Rectal smooth muscle tissue (tissue), 1 donor: ENCODE measurements at regions not wholly inside any gene's neighbourhood (a gene's known extent, or its start where the extent isn't known, plus 50 kb on each side); places are given as distances from the start of the nearest gene placed in this dataset.

Experiments used
- H3K27ac ChIP-seq: one replicate; pipeline ENCODE4 v1.7.0; 2013; ENCODE audit warnings: low read depth, low read length, inconsistent platforms
- H3K27me3 ChIP-seq: one replicate; pipeline ENCODE4 v1.7.0; 2013; ENCODE audit warnings: low read length; ENCODE audit not compliant: control insufficient read depth, insufficient read depth
- H3K36me3 ChIP-seq: one replicate; pipeline ENCODE4 v1.7.0; 2013; ENCODE audit warnings: low read length; ENCODE audit not compliant: control insufficient read depth, insufficient read depth
- H3K4me1 ChIP-seq: one replicate; pipeline ENCODE4 v1.7.0; 2013; ENCODE audit warnings: low read length; ENCODE audit not compliant: control insufficient read depth, insufficient read depth
- H3K4me3 ChIP-seq: one replicate; pipeline ENCODE4 v1.7.0; 2013; ENCODE audit warnings: low read length
- H3K9ac ChIP-seq: one replicate; pipeline ENCODE4 v1.7.0; 2013; ENCODE audit warnings: low read length

DNA sequence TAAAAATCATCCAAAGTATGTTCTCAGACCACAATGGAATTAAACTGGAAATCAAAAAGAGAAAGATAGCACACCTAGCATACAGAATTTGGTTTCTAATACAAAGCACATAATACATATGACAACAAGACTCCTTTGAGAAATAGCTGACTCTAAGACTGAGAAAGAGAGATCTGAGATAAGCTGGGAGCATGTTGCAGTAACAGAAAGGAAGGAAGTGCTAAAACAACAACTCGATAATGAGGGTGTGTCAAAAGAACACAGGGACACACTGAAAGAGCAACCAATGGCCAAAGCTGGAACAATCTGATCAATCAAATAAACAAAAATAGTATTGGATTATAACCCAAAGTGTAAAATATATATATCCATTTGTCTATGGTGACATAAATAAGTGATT lies 586.6 kb downstream of the C4orf33 start:
- Histone ChIP-seq H3K27ac (no peak overlapping the region), H3K36me3 (no peaks in the 10 kb centered on the region), H3K9ac (no peak overlapping the region), H3K4me1 (no peaks in the 10 kb centered on the region), H3K27me3 (no peaks in the 10 kb centered on the region), H3K4me3 (no peak overlapping the region)

DNA sequence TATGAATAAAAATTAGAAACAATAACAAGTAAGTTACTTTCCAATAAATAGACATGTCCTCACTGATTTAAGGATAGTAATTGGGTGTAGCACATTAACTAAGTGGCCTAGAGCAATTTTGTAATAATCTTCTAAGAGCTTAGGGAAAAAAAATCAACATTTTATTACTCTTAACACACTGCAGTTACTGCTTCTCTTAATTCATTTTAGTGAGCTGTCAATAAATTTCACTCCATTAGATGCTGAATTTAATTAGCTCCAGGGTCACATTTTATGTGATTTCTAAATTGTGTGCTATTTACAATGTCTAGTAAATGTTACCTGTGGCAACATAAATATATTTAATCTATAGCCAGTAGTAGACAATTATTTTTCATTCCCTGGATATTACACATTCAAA lies 612.0 kb downstream of the C4orf33 start:
- H3K9ac ChIP-seq: no peak overlapping the region
- no peaks in the 10 kb centered on the region for H3K27me3 ChIP-seq
- H3K27ac ChIP-seq: no peak overlapping the region
- no peak overlapping the region for H3K4me3 ChIP-seq
- no peaks in the 10 kb centered on the region for H3K36me3 ChIP-seq
- H3K4me1 ChIP-seq: no peaks in the 10 kb centered on the region

- Histone ChIP-seq H3K9ac (no peak overlapping the region), H3K36me3 (no peaks in the 10 kb centered on the region), H3K27ac (no peak overlapping the region), H3K4me3 (no peak overlapping the region), H3K27me3 (no peaks in the 10 kb centered on the region), H3K4me1 (no peaks in the 10 kb centered on the region)
Measured at GRCh38 chr4:129708784-129709183, 612.8 kb downstream of the C4orf33 start.

- no peak overlapping the region for H3K9ac ChIP-seq
- no peaks in the 10 kb centered on the region for H3K36me3 ChIP-seq
- no peak overlapping the region for H3K4me3 ChIP-seq
- no peaks in the 10 kb centered on the region for H3K4me1 ChIP-seq
- no peaks in the 10 kb centered on the region for H3K27me3 ChIP-seq
- no peak overlapping the region for H3K27ac ChIP-seq
Measured at GRCh38 chr4:129738175-129738574, 642.2 kb downstream of the C4orf33 start.

- no peak overlapping the region for H3K27ac ChIP-seq
- no peak overlapping the region for H3K4me3 ChIP-seq
- H3K27me3 ChIP-seq: no peaks in the 10 kb centered on the region
- no peaks in the 10 kb centered on the region for H3K4me1 ChIP-seq
- H3K36me3 ChIP-seq: no peaks in the 10 kb centered on the region
- H3K9ac ChIP-seq: no peak overlapping the region
Measured at GRCh38 chr4:129747756-129748155, 651.8 kb downstream of the C4orf33 start.

DNA sequence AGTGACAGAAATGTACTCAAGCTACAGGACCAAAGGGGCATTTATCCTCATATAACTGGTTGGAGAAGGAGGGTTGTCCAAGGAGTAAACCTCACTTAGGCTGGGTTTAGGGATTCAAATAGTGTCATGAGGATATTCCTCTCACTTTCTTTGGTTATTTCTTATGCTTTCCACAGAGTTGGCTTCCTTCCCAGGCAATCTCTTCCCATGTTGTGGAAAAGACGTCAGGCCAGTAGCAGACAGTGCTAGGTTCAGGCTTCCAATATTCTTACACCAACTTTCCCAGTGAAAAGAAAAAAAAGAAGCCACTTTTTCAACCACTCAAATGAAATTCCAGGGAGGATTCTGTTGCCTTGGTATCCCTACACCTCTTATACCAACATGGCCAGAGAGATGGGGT lies 653.0 kb downstream of the C4orf33 start:
- Histone ChIP-seq H3K36me3 (no peaks in the 10 kb centered on the region), H3K27me3 (no peaks in the 10 kb centered on the region), H3K27ac (no peak overlapping the region), H3K4me3 (no peak overlapping the region), H3K4me1 (no peaks in the 10 kb centered on the region), H3K9ac (no peak overlapping the region)

GRCh38 chr4:129751646-129752045 lies 655.7 kb downstream of the C4orf33 start:
- H3K27me3 ChIP-seq: no peaks in the 10 kb centered on the region
- no peaks in the 10 kb centered on the region for H3K36me3 ChIP-seq
- no peak overlapping the region for H3K9ac ChIP-seq
- H3K27ac ChIP-seq: no peak overlapping the region
- no peaks in the 10 kb centered on the region for H3K4me1 ChIP-seq
- H3K4me3 ChIP-seq: no peak overlapping the region

- H3K4me3 ChIP-seq: no peak overlapping the region
- H3K4me1 ChIP-seq: no peaks in the 10 kb centered on the region
- H3K27ac ChIP-seq: no peak overlapping the region
- no peak overlapping the region for H3K9ac ChIP-seq
- no peaks in the 10 kb centered on the region for H3K36me3 ChIP-seq
- H3K27me3 ChIP-seq: no peaks in the 10 kb centered on the region
Measured at GRCh38 chr4:129783596-129783995, 687.6 kb downstream of the C4orf33 start.

DNA sequence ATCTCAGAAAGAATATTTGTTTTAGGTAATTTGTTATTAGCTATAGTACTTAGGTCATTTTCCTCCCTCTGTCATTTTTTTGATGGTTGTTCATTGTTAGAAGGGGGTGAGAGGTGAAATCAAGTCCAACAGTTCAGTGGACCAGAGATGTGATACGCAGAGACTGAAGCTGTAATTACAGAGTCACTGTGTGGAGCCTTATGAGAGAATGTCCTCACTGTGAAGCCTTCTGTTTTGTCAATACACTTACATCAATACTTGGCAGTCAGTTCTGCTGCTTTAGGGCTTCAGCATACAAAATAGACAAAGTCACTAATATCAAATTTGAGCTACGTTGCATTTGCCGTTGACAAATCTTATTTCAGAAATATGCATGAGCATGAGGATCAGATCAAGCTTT lies 692.5 kb downstream of the C4orf33 start:
- Histone ChIP-seq H3K27ac (no peak overlapping the region), H3K4me1 (no peaks in the 10 kb centered on the region), H3K36me3 (no peaks in the 10 kb centered on the region), H3K4me3 (no peak overlapping the region), H3K9ac (no peak overlapping the region), H3K27me3 (no peaks in the 10 kb centered on the region)

GRCh38 chr4:129804461-129804981 lies 708.6 kb downstream of the C4orf33 start:
- Histone ChIP-seq H3K4me3 (no peak overlapping the region), H3K27ac (no peak overlapping the region), H3K9ac (no peak overlapping the region), H3K36me3 (no peaks in the 10 kb centered on the region), H3K4me1 (no peaks in the 10 kb centered on the region), H3K27me3 (no peaks in the 10 kb centered on the region)

- no peak overlapping the region for H3K9ac ChIP-seq
- no peaks in the 10 kb centered on the region for H3K4me1 ChIP-seq
- H3K36me3 ChIP-seq: no peaks in the 10 kb centered on the region
- H3K4me3 ChIP-seq: no peak overlapping the region
- H3K27me3 ChIP-seq: no peaks in the 10 kb centered on the region
- H3K27ac ChIP-seq: no peak overlapping the region
Measured at GRCh38 chr4:129806986-129807385, 711.0 kb downstream of the C4orf33 start.

DNA sequence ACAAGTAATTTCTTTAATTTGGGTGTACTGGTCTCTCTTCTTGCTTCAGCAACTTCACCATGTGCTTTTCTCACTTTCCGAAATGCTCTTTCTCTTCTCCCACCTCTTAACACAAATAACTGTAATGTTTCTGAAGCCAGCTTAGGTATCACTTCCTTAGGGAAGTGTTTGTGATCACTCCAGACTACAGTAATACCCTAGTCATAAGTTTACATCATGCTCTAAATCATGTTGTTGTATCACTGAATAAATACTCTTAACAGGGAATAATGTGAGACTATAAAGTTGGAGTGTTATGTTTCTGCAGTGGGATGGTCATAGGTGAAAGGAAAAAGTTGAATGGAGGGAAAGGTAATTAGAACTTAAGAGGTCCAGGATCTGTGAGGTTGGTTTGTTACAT lies 712.3 kb downstream of the C4orf33 start:
- Histone ChIP-seq H3K27me3 (no peaks in the 10 kb centered on the region), H3K9ac (no peak overlapping the region), H3K27ac (no peak overlapping the region)

DNA sequence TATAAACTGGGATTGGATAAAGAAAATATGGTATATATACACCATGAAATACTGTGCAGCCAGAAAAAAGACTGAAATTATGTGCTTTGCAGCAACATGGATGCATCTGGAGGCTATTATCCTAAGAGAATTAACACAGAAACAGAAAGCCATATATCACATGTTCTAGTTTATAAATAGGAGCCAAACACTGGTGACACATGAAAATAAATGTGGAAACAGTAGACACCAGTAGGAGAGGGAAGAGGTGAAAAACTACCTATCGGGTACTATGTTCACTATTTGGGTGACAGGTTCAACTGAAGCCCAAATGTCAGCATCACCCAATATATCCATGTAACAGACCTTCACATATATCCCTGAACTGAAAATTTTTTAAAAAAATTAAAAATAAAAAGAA lies 725.1 kb downstream of the C4orf33 start:
- Histone ChIP-seq H3K36me3 (no peaks in the 10 kb centered on the region), H3K4me3 (no peak overlapping the region), H3K27ac (no peak overlapping the region), H3K27me3 (no peaks in the 10 kb centered on the region), H3K9ac (no peak overlapping the region), H3K4me1 (no peaks in the 10 kb centered on the region)

More for the DNA sequence above, 712.3 kb downstream of the C4orf33 start:
- Histone ChIP-seq H3K4me3 (no peak overlapping the region), H3K36me3 (no peaks in the 10 kb centered on the region), H3K4me1 (no peaks in the 10 kb centered on the region)
